Loucy (cell line): ENCODE measurements at regions not wholly inside any gene's neighbourhood (a gene's known extent, or its start where the extent isn't known, plus 50 kb on each side); places are given as distances from the start of the nearest gene placed in this dataset.

ENCODE experiments used
- H2AFZ ChIP-seq: fragments of 200-600 bp; sonication (generic); 2 replicates; pipeline ENCODE4 v1.6.0; 2016; ENCODE audit warnings: antibody characterized with exemption, mild to moderate bottlenecking, low read length, moderate library complexity
- H3F3A ChIP-seq: fragments of 200-600 bp; 2 replicates; pipeline ENCODE4 v1.6.0; 2016; ENCODE audit warnings: antibody characterized with exemption, low read depth, mild to moderate bottlenecking
- H3K27me3 ChIP-seq: fragments of 200-600 bp; sonication (generic); 2 replicates; pipeline ENCODE4 v1.6.1; 2014; ENCODE audit warnings: low read length, mild to moderate bottlenecking; ENCODE audit not compliant: insufficient read depth, poor library complexity, severe bottlenecking
- H3K36me3 ChIP-seq: fragments of 200-600 bp; sonication (generic); 2 replicates; pipeline ENCODE4 v1.6.1; 2016; ENCODE audit warnings: low read length; ENCODE audit not compliant: insufficient read depth
- H3K4me1 ChIP-seq: fragments of 200-600 bp; sonication (generic); 2 replicates; pipeline ENCODE4 v1.5.1; 2014; ENCODE audit warnings: low read length, mild to moderate bottlenecking; ENCODE audit not compliant: insufficient read depth, poor library complexity, severe bottlenecking
- H3K4me2 ChIP-seq: fragments of 200-600 bp; sonication (generic); 2 replicates; pipeline ENCODE4 v1.6.0; 2014; ENCODE audit warnings: antibody characterized with exemption, low read length, low read depth, mild to moderate bottlenecking; ENCODE audit not compliant: poor library complexity, severe bottlenecking
- H3K4me3 ChIP-seq: fragments of 200-600 bp; sonication (generic); 2 replicates; pipeline ENCODE4 v1.5.1; 2014; ENCODE audit warnings: low read length, mild to moderate bottlenecking, mixed read lengths; ENCODE audit not compliant: poor library complexity, severe bottlenecking
- H3K79me2 ChIP-seq: fragments of 200-600 bp; sonication (generic); 2 replicates; pipeline ENCODE4 v1.6.1; 2014; ENCODE audit warnings: low read length; ENCODE audit not compliant: insufficient read depth
- H3K9ac ChIP-seq: fragments of 200-600 bp; sonication (generic); 2 replicates; pipeline ENCODE4 v1.6.0; 2014; ENCODE audit warnings: mild to moderate bottlenecking, low read depth, low read length, moderate library complexity; ENCODE audit not compliant: poor library complexity, severe bottlenecking
- H3K9me2 ChIP-seq: fragments of 200-600 bp; sonication (generic); replicated peaks from 2 replicates; pipeline ENCODE4 v1.6.1; 2016; ENCODE audit warnings: low read depth, low read length, mixed read lengths
- H3K9me3 ChIP-seq: fragments of 200-600 bp; sonication (generic); 2 replicates; pipeline ENCODE4 v1.6.1; 2014; ENCODE audit warnings: mild to moderate bottlenecking, antibody characterized with exemption, low read length, low read depth; ENCODE audit not compliant: insufficient read depth
- H4K20me1 ChIP-seq: fragments of 200-600 bp; sonication (generic); 2 replicates; pipeline ENCODE4 v1.6.0; 2014; ENCODE audit warnings: antibody characterized with exemption, low read length, mild to moderate bottlenecking; ENCODE audit not compliant: insufficient read depth, poor library complexity, severe bottlenecking
- EZH2phosphoT487 ChIP-seq: fragments of 200-600 bp; IDR thresholded peaks from 2 replicates; pipeline ENCODE4 v1.6.1; 2018; ENCODE audit warnings: antibody characterized with exemption, mild to moderate bottlenecking, moderate library complexity, borderline replicate concordance
- TF ChIP-seq, protein P1 (sequence below): fragments of 200-600 bp; sonication (generic); conservative IDR thresholded peaks from 2 replicates; pipeline ENCODE4 v1.5.1; 2014; ENCODE audit warnings: mild to moderate bottlenecking, antibody characterized with exemption, low read length

DNA sequence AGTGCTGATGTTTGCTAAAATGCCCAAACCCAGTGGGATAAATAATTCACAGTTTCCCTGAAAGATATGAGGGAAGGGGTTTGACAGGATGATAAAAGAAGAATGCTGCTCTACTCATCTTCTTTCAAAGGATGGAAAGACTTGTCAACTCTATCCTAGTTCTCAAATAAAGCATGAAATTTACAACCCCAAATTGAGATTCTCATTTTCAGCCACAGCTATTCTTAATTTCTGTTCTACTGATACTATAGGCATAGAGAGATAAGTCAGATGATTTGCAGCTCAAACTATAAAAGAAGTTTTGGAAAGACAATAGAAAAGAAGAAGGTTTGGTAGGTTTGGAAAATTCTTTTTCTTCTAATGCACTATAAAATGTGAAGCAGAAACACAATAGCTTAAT is 542.6 kb downstream of the CSNK1G3 start:
- Histone ChIP-seq H3K4me2 (no peak overlapping the region), H4K20me1 (no peaks in the 10 kb centered on the region), H3K27me3 (no peaks in the 10 kb centered on the region), H3K79me2 (no peaks in the 10 kb centered on the region), H3F3A (no peaks in the 10 kb centered on the region), H3K9ac (no peak overlapping the region), H3K9me3 (no peaks in the 10 kb centered on the region), H3K4me1 (no peaks in the 10 kb centered on the region), H3K36me3 (no peaks in the 10 kb centered on the region), H3K4me3 (no peak overlapping the region), H3K9me2 (no peaks in the 10 kb centered on the region), H2AFZ (no peak overlapping the region)
- TF ChIP-seq EZH2phosphoT487 = no peak
- TF ChIP-seq, protein P1, sequence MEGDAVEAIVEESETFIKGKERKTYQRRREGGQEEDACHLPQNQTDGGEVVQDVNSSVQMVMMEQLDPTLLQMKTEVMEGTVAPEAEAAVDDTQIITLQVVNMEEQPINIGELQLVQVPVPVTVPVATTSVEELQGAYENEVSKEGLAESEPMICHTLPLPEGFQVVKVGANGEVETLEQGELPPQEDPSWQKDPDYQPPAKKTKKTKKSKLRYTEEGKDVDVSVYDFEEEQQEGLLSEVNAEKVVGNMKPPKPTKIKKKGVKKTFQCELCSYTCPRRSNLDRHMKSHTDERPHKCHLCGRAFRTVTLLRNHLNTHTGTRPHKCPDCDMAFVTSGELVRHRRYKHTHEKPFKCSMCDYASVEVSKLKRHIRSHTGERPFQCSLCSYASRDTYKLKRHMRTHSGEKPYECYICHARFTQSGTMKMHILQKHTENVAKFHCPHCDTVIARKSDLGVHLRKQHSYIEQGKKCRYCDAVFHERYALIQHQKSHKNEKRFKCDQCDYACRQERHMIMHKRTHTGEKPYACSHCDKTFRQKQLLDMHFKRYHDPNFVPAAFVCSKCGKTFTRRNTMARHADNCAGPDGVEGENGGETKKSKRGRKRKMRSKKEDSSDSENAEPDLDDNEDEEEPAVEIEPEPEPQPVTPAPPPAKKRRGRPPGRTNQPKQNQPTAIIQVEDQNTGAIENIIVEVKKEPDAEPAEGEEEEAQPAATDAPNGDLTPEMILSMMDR = no peak

DNA sequence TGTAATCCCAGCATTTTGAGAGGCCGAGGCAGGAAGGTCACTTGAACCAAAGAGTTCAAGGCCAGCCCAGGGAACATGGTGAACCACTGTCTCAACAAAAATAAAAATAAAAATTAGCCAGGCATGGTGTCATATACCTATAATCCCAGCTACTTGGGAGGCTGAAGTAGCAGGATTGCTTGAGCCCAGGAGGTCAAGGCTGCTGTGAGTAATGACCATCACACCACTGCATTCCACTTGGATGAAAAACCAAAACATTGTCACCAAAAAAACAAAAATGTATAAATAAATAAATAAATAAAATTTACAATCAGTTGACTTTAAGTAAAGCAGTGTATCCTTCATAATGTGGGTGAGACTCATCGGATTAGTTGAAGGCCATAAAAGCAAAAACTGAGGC is 541.4 kb downstream of the CSNK1G3 start:
- no peaks in the 10 kb centered on the region for H3F3A ChIP-seq
- no peak overlapping the region for H3K4me3 ChIP-seq
- no peaks in the 10 kb centered on the region for H3K27me3 ChIP-seq
- no peaks in the 10 kb centered on the region for H4K20me1 ChIP-seq
- no peaks in the 10 kb centered on the region for H3K79me2 ChIP-seq
- H3K9ac ChIP-seq = no peak overlapping the region
- no peak overlapping the region for H2AFZ ChIP-seq
- no peak overlapping the region for H3K4me2 ChIP-seq
- no peaks in the 10 kb centered on the region for H3K4me1 ChIP-seq
- no peaks in the 10 kb centered on the region for H3K9me3 ChIP-seq
- TF ChIP-seq, protein P1 = no peak
- no peak for TF ChIP-seq EZH2phosphoT487
- H3K36me3 ChIP-seq = no peaks in the 10 kb centered on the region
- no peaks in the 10 kb centered on the region for H3K9me2 ChIP-seq

DNA sequence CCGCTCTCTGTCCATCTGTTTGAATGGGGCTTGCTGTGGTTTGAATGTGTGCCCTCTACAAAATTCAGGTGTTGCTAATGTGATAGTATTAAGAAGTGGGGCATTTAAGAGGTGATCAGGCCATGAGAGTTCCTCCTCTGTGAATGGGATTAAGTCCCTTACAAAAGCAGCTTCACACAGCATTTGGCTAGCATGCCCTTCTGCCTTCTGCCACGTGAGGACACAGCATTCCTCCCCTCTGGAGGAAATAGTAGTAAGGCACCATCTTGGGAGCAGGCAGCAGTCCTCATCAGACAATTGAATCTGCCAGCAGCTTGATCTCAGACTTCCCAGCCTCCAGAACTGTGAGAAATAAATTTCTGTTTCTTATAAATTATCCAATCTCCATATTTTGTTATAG is 540.2 kb downstream of the CSNK1G3 start:
- H3K9ac ChIP-seq = no peak overlapping the region
- H3K36me3 ChIP-seq = no peaks in the 10 kb centered on the region
- no peaks in the 10 kb centered on the region for H3K4me1 ChIP-seq
- H3K4me2 ChIP-seq = no peak overlapping the region
- no peaks in the 10 kb centered on the region for H3K9me3 ChIP-seq
- no peak for TF ChIP-seq EZH2phosphoT487
- TF ChIP-seq, protein P1 = no peak
- H3F3A ChIP-seq = no peaks in the 10 kb centered on the region
- H3K27me3 ChIP-seq = no peaks in the 10 kb centered on the region
- no peak overlapping the region for H2AFZ ChIP-seq
- no peaks in the 10 kb centered on the region for H3K79me2 ChIP-seq
- H3K4me3 ChIP-seq = no peak overlapping the region
- H4K20me1 ChIP-seq = no peaks in the 10 kb centered on the region
- H3K9me2 ChIP-seq = no peaks in the 10 kb centered on the region
